ENCODE measurements at regions not wholly inside any gene's neighbourhood (a gene's known extent, or its start where the extent isn't known, plus 50 kb on each side); places are given as distances from the start of the nearest gene placed in this dataset.

GRCh38 chr10:53572799-53573198, 800.2 kb upstream of the MBL2 start:
- TF ChIP-seq CTCF (IDR thresholded peaks at IDR 0.05) (no peak), POLR2A (IDR thresholded peaks at IDR 0.05) (no peak)

Data from esophagus squamous epithelium (tissue), 4 donors.